HG02798 (cell line): ENCODE measurements at regions not wholly inside any gene's neighbourhood (a gene's known extent, or its start where the extent isn't known, plus 50 kb on each side); places are given as distances from the start of the nearest gene placed in this dataset.
"Not testable (repeated sequence)": the region's sequence is repeated elsewhere in the genome, so short reads cannot be mapped to it uniquely, and the experiment has no call there.

Experiments
- ATAC-seq: cut with Tn5 transposase; IDR thresholded peaks from one replicate; pipeline ENCODE4 v1.9.1; 2021; ENCODE audit warnings: mild to moderate bottlenecking; ENCODE audit not compliant: unreplicated experiment, poor library complexity

GRCh38 chr4:74505355-74505978 lies 60.5 kb downstream of the AREG start:
- not testable (repeated sequence) for ATAC-seq

- not testable (repeated sequence) for ATAC-seq
Measured at GRCh38 chr4:74509363-74509762, 64.4 kb downstream of the AREG start.

- no peak for ATAC-seq
Measured at GRCh38 chr4:74516303-74516702, 71.4 kb downstream of the AREG start.

DNA sequence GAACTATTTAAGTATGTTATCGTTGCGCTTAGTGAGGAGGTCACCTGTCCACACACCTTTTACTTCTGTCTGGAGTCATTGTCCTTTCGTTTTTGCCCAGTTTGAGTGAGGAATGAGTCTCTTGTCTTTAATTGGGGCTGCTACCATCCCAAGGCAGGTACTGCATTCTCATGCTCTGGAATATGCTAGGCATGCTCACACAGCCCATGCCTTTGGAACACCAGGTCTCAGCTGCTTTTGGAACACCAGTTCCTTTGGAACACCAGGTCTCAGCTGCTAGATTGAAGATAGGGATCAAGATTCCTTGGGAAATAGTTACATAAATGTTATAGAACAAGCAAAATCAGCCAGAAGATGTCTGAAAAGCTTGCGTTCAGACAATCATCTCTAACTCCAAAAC lies 73.1 kb downstream of the AREG start:
- ATAC-seq: no peak

GRCh38 chr4:74522251-74522991 lies 77.5 kb downstream of the AREG start:
- ATAC-seq: no peak

DNA sequence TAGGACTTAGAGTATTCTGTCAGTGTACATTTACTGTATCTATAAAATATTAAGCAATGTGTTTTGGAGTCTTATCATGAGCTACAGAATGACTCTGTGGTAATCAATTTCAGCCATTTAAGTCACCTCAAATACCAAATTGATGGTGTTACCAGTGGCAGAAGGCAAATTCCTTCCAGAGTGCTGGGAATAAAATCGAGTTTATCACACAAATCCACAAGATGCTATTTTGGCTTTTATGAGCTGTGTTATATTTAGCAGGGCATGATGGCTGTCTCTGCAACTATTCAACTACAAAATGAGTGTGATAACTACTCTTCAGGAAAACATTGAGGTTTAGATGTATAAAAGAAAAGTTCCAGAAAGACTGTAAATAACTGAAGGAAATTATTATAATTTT lies 78.2 kb downstream of the AREG start:
- ATAC-seq: no peak

GRCh38 chr4:74524985-74525384 lies 80.0 kb downstream of the AREG start:
- ATAC-seq: no peak

DNA sequence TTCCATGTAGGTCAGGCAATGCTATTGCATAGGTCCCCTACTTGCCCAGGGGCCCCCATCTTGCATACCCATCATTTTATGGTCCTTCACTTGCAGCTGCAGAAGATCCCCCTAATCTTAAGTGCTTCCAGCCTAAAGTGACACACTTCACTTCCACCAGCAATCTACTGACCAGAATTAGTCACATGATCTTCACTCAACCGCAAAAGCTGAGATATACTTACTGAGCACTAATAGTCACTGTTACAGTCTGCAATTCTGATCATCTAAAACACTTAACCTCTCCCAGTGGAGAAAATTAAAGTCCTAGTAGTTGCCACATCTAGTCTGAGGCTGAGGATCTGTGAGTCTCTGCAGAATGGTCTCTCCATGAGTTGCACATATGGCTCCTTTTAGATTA lies 82.1 kb downstream of the AREG start:
- ATAC-seq: no peak

- ATAC-seq: no peak
Measured at GRCh38 chr4:74528178-74528577, 83.2 kb downstream of the AREG start.

DNA sequence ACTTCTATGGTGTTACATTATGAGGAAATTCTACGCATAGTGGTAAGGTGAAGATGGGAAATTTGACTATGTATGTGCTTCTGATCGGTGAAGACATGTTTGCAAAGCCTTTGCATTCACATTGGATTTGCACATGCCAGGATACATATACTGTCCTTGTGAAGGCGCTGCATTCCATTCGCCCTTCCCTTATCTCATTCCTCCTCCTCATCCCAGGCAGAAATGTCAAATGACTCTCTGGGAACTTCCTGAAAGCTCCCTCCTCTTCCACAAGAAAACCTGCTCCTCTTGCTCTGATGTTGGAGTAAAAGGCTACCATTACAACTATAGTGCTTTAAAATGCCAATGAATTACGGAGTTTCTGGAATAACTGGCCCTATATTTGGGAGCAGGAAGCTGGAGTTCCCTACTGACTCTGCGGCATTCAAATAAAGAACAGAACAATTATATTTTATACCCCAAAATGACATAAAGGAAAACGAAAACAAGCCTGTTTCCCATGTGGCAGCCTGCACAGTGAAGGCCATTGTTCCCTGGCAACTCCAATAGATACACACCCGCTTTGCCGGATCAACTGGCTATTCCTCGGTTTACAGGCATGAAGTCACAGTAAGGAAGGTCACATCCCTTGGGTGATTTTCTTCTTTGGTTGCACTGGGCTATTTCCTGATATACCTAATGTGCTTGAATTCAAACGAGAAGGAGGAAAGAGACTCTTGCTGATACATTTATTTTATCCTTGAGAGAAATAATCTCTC lies 84.5 kb downstream of the AREG start:
- ATAC-seq: no peak

DNA sequence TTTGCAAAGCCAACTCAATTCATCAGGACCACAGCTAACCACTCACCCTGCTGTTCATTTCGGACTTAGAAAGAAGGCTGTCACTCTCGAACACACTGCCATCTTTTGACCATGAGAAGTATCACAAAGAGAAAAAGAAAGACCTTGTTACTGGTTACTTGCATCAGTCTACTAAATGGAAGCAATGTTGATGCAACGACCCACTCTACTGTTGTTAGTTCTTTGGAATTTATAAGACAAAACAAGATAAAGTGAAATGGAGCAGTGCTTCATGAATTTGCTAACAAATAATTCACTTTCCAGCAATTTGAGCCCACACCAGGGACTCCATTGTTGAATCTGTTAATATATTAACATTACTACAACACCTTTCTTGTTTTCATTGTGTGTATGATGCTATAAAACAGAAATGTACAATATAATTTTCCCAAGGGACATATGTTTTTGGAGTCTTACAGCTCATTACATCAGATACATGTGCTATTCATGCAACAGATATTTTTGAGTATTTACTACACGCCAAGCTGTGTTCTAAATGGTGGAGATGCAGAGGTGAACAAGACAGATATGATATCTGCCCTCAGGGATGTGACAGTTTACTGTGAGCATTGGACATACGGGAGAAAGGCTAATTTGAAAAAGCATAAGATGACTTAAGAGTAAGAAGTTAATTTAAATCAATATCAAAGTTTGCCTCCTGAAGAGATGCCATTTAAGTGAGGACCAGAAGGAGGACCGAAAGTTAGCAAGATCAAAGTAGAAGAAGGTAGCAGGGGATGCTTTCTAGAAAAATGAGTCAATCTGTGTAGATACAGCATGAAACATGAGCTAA lies 87.2 kb downstream of the AREG start:
- peak; percentile 93 for ATAC-seq

DNA sequence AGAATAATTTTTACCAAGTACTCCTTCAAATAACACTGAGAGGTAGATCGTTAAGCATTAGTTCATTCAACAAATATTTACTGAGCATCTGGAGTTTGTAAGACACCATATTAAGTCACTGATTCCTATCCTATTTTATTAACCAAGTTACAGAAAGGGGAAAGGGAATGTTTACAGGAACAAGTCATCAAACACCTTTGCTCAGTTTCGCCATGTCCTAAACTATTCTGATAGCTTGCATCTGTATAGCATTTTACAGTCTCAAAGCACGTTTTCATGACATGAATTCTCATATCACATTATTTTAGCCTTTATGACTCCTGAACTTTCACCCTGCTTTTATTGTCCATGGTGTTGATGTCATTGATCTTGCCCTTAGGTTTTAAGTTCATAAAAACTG lies 89.2 kb downstream of the AREG start:
- no peak for ATAC-seq

- ATAC-seq: no peak
Measured at GRCh38 chr4:74534936-74535335, 90.0 kb downstream of the AREG start.

DNA sequence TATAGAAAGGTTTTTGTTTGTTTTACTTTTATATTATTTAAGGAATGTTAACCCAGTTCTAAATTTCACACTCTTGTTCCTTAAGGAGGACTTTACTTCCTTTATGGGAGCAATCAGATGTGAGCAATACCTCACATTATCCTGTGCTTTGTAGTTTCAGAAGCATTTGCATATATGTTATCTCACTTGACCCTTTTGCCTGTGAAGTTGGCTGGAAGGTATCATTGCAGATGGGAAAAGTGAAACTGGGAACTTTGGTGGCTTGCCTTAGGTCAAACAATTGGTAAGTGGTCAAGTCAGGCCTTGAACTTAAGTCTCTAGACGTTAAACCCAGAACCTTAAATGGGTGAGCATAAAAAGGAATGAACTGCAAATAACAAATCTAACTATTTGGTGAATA lies 90.6 kb downstream of the AREG start:
- ATAC-seq: no peak

DNA sequence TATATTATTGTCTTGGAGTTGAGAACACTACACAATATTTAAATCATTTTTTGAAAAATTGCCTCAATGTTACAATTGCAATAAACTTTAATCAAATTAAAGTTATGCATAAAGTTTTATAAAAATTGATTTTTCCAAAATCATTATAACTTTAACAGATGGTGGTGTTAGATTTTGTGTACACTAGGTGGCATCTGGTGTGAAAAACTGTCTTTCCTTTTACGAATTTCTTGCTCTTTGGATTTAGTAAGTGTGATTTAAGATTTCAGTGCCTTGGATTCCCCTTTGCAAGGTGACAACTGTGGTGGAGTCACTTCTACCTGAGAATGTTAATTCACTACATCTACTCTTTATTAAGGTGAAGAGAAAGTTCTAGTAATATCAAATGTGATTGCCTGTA lies 91.6 kb downstream of the AREG start:
- no peak for ATAC-seq

GRCh38 chr4:74537459-74537858 lies 92.5 kb downstream of the AREG start:
- no peak for ATAC-seq

DNA sequence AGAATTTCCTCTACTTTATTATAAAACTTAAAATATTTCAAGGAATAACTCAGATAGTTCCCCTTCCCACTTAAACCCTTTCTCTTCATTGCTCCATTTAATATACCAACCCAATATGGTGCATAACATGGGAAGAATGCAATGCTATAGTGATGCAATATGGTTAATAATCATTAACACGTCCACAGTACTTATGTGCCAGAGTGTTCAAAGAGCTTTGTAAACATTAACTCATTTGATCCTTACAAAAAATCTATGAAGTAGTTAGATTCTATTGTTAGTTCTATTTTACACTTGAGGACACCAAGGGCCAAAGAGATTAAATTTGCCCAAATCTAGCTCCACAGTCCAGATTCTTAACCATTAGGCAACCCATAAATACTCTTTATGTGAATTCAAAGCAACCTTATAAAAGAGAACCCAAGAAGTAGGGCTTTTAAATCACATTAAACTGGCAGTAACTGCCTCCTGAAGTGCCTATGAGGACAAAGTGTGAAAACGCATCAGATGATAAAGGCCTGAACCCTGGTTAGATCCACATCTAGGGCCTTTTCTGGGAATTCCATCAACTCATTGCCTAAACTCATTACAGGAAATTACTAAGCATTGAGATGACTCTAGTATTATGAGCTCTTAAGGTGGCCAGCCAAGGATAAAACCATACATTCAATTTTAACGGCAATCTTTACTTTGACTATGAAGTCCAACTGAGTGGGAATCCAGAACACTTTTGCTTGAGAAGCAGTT lies 94.3 kb downstream of the AREG start:
- no peak for ATAC-seq

DNA sequence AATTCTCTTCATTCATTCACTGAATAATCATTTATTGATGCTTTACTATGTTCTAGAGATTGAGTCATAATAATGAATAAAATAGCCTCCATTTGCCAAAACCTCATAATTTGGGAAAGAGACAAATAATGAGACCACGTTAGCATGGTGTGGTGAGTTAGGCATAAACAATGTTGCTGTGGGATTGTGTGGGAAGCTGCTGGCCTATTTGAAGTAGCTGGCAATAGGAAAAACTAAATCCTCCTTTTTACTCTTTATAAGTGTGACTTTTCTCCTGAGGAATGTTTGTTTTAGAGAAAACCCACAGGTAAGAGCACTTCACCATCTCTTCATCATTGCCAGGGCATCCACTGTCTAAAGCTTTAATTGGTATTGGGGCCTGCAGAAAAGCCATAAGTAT lies 95.3 kb downstream of the AREG start:
- ATAC-seq: no peak

DNA sequence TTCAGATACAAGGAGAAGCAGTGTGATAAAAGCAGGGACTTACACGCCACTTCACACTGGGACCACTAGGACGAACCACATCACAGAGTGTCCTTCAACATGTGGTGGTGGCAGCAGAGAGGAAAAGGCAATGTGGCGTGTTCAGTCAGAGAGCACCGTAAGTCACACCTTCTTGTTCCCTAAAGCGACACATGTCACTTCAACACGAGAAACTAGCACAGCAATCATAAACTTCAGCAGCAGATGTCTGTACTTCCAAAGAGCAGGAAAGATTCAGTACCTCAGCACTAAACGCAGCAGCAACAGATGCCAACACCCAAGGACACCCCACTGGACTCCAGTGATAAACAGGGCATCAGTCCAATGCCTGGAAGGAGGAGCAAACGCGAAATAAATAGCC lies 96.7 kb downstream of the AREG start:
- no peak for ATAC-seq

DNA sequence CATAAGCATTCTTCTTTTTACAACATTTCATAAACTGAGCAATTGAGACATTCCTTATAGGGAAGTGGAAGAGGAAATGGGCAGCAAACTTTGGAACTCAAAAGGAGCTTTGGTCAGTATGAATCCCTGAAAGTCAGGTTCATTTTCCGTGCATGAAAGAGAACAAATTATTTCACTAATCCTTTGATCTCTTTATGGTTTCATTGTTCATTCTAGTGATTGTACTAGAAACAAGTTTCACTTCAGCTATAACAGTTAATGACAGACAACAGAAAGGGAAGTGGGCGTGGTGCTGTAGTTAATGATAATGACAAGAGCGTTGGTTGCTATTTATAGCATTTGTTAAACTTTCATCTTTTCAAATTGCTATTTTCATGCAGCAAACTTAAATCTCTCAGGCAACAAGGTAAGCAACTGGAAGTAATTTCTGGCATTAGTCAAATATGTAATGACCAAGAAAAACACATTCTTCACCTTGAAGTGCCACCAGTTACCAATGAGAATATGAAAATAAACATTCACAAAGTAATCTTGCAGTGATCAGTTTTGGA lies 98.4 kb downstream of the AREG start:
- ATAC-seq: peak; percentile 81
